ENCODE measurements at regions not wholly inside any gene's neighbourhood (a gene's known extent, or its start where the extent isn't known, plus 50 kb on each side); places are given as distances from the start of the nearest gene placed in this dataset.
A peak's percentile ranks its signal among the peaks of the same experiment; 100 is the strongest.

DNA sequence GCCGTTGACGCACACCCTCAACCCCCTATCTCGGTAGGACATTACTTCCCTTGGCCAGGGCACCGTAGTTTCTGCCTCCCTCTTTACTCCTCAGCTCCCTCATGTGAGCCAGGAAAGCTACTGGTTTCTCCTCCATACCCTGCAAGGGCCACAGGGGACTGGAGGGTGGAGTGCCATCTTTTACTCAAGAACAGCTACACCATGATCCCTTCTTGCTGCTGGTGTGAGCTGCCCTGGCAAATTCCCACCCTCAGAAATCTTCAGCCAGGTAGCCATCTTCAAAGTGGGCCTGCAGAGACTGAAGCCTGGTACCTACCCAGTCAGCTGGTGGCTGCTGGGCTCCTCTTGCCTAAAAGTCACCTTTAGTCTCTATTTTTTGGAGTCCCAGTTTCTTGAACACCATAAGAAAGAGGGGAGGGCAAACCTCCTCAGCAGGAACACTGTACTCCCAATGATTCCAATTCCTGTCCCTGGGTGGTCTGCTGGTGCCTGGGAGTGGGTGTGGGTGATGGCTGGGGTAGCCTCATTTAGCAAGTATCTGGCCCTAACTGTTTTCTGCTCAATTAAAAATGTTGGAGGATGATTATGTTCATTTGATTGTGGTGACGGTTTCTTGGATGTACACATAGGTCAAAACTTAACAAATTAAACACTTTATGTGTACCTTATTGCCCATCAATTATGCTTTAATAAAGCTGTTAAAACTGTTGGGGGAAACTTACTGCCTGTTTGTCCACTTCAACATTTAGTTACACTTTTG is 105.0 kb upstream of the NPY start:
- no peak overlapping the region for H3K18ac ChIP-seq (ENCODE audit: low read depth in 1 of 2, low read length in 2 of 2)
- H3K9me3 ChIP-seq (ENCODE audit: control insufficient read depth, low read length) = no peaks in the 10 kb centered on the region

DNA sequence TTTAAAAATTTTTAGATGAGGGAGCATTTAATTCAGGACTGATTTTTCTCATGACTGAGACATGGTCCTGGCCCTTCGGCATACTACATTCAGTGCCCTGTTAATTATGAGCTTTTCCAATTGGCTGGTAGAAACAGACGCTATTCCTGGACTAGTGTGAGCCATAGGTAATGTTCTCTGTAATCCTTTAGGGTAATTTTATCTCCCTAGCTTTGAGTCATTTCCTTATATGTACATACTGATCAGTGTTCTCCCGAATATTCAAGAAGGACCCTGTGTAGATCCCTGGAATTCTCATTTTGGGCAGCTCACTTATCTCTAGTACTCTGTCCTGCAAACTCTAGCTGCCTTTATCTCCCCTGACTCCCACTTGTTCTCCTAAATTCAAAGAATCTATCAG is 92.6 kb upstream of the NPY start:
- no peak overlapping the region for H3K4ac ChIP-seq (ENCODE audit: low read depth in 1 of 2, low read length in 2 of 2)
- 49% methylated on average over 2 of the region's 3 CpGs for WGBS
- H3K79me1 ChIP-seq (replicated peaks; ENCODE audit: low read length, poor library complexity, severe bottlenecking) = no peaks in the 10 kb centered on the region

More for the DNA sequence above, 105.0 kb upstream of the NPY start:
- Histone ChIP-seq H2AFZ (ENCODE audit: low read depth, low read length) (no peak overlapping the region), H3K4me2 (ENCODE audit: low read length, poor library complexity, severe bottlenecking) (no peak overlapping the region), H3K79me1 (replicated peaks; ENCODE audit: low read length, poor library complexity, severe bottlenecking) (no peaks in the 10 kb centered on the region), H3K27ac (ENCODE audit: low read length, poor library complexity, severe bottlenecking) (no peak overlapping the region), H2BK5ac (ENCODE audit: low read depth, low read length, poor library complexity, severe bottlenecking) (no peak overlapping the region), H4K91ac (ENCODE audit: low read length) (no peak overlapping the region), H3K4me3 (ENCODE audit: insufficient read depth in 1 of 2, low read depth in 1 of 2, low read length in 2 of 2) (no peak overlapping the region), H3K36me3 (ENCODE audit: control insufficient read depth in 1 of 2, insufficient read depth in 2 of 2, low read depth in 1 of 2, low read length in 2 of 2) (no peaks in the 10 kb centered on the region), H4K8ac (ENCODE audit: low read length) (peak overlapping the region; percentile 4), H2BK12ac (ENCODE audit: low read length in 2 of 2) (no peak overlapping the region), H2BK120ac (ENCODE audit: low read depth, low read length) (no peak overlapping the region), H3K14ac (ENCODE audit: low read length in 2 of 2) (no peak overlapping the region), H3K27me3 (ENCODE audit: control insufficient read depth in 1 of 2, insufficient read depth in 1 of 2, low read length in 2 of 2) (no peaks in the 10 kb centered on the region), H3K23ac (ENCODE audit: low read length in 2 of 2) (no peak overlapping the region), H3K4ac (ENCODE audit: low read depth in 1 of 2, low read length in 2 of 2) (no peak overlapping the region), H3K4me1 (ENCODE audit: control insufficient read depth, insufficient read depth, low read depth, low read length) (no peaks in the 10 kb centered on the region), H3K9ac (ENCODE audit: low read length) (no peak overlapping the region), H2BK15ac (ENCODE audit: low read depth, poor library complexity, severe bottlenecking) (no peak overlapping the region), H2AK5ac (ENCODE audit: low read length, severe bottlenecking) (no peak overlapping the region)
- DNase-seq = no peak
- WGBS = 95% methylated on average over 4 of the region's 5 CpGs

DNA sequence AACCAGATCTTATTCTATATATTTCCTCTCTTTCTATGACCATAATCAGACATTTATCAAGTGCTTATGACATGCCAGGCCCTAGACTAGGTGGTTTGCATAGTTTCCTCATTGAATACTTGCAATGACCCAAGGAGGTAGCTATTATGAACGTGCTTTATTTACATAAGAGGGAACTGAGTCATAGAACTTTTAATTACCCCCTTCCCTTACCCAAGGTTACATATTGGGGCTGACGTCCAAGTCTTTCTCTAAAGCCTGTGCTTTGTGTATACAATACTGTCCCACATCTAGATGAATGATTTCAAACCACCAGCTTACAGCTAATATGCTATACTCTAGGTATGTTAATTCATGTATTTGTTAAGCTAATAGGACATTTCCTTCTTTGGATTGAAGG is 91.9 kb upstream of the NPY start:
- Histone ChIP-seq H3K4me1 (ENCODE audit: control insufficient read depth, insufficient read depth, low read depth, low read length) (no peaks in the 10 kb centered on the region), H3K79me1 (replicated peaks; ENCODE audit: low read length, poor library complexity, severe bottlenecking) (no peaks in the 10 kb centered on the region), H2AK5ac (ENCODE audit: low read length, severe bottlenecking) (no peak overlapping the region), H3K4me2 (ENCODE audit: low read length, poor library complexity, severe bottlenecking) (no peak overlapping the region), H2AFZ (ENCODE audit: low read depth, low read length) (no peak overlapping the region), H2BK5ac (ENCODE audit: low read depth, low read length, poor library complexity, severe bottlenecking) (no peak overlapping the region), H3K9me3 (ENCODE audit: control insufficient read depth, low read length) (no peaks in the 10 kb centered on the region), H3K36me3 (ENCODE audit: control insufficient read depth in 1 of 2, insufficient read depth in 2 of 2, low read depth in 1 of 2, low read length in 2 of 2) (no peaks in the 10 kb centered on the region), H3K14ac (ENCODE audit: low read length in 2 of 2) (no peak overlapping the region), H2BK12ac (ENCODE audit: low read length in 2 of 2) (no peak overlapping the region), H3K9ac (ENCODE audit: low read length) (no peak overlapping the region), H3K4ac (ENCODE audit: low read depth in 1 of 2, low read length in 2 of 2) (no peak overlapping the region), H3K4me3 (ENCODE audit: insufficient read depth in 1 of 2, low read depth in 1 of 2, low read length in 2 of 2) (no peak overlapping the region), H2BK120ac (ENCODE audit: low read depth, low read length) (no peak overlapping the region), H2BK15ac (ENCODE audit: low read depth, poor library complexity, severe bottlenecking) (no peak overlapping the region), H4K91ac (ENCODE audit: low read length) (no peak overlapping the region), H3K18ac (ENCODE audit: low read depth in 1 of 2, low read length in 2 of 2) (no peak overlapping the region), H3K27me3 (ENCODE audit: control insufficient read depth in 1 of 2, insufficient read depth in 1 of 2, low read length in 2 of 2) (no peaks in the 10 kb centered on the region), H4K8ac (ENCODE audit: low read length) (no peak overlapping the region), H3K27ac (ENCODE audit: low read length, poor library complexity, severe bottlenecking) (no peak overlapping the region), H3K23ac (ENCODE audit: low read length in 2 of 2) (no peak overlapping the region)
- peak; percentile 85 for DNase-seq
- WGBS = 0% methylated on average over 1 of the region's 2 CpGs

More for the DNA sequence above, 92.6 kb upstream of the NPY start:
- H4K91ac ChIP-seq (ENCODE audit: low read length) = no peak overlapping the region
- H2BK15ac ChIP-seq (ENCODE audit: low read depth, poor library complexity, severe bottlenecking) = no peak overlapping the region
- H3K36me3 ChIP-seq (ENCODE audit: control insufficient read depth in 1 of 2, insufficient read depth in 2 of 2, low read depth in 1 of 2, low read length in 2 of 2) = no peaks in the 10 kb centered on the region
- no peak overlapping the region for H2AFZ ChIP-seq (ENCODE audit: low read depth, low read length)
- no peak overlapping the region for H3K23ac ChIP-seq (ENCODE audit: low read length in 2 of 2)
- no peak overlapping the region for H4K8ac ChIP-seq (ENCODE audit: low read length)
- H3K9me3 ChIP-seq (ENCODE audit: control insufficient read depth, low read length) = no peaks in the 10 kb centered on the region
- no peak overlapping the region for H2BK120ac ChIP-seq (ENCODE audit: low read depth, low read length)
- H3K18ac ChIP-seq (ENCODE audit: low read depth in 1 of 2, low read length in 2 of 2) = peak overlapping the region; percentile 19 to 24
- H3K4me3 ChIP-seq (ENCODE audit: insufficient read depth in 1 of 2, low read depth in 1 of 2, low read length in 2 of 2) = no peak overlapping the region
- H3K4me1 ChIP-seq (ENCODE audit: control insufficient read depth, insufficient read depth, low read depth, low read length) = no peaks in the 10 kb centered on the region
- DNase-seq = no peak
- no peaks in the 10 kb centered on the region for H3K27me3 ChIP-seq (ENCODE audit: control insufficient read depth in 1 of 2, insufficient read depth in 1 of 2, low read length in 2 of 2)
- H3K27ac ChIP-seq (ENCODE audit: low read length, poor library complexity, severe bottlenecking) = no peak overlapping the region
- H3K14ac ChIP-seq (ENCODE audit: low read length in 2 of 2) = no peak overlapping the region
- no peak overlapping the region for H2BK12ac ChIP-seq (ENCODE audit: low read length in 2 of 2)
- H2AK5ac ChIP-seq (ENCODE audit: low read length, severe bottlenecking) = no peak overlapping the region
- no peak overlapping the region for H3K9ac ChIP-seq (ENCODE audit: low read length)
- H2BK5ac ChIP-seq (ENCODE audit: low read depth, low read length, poor library complexity, severe bottlenecking) = no peak overlapping the region
- no peak overlapping the region for H3K4me2 ChIP-seq (ENCODE audit: low read length, poor library complexity, severe bottlenecking)

DNA sequence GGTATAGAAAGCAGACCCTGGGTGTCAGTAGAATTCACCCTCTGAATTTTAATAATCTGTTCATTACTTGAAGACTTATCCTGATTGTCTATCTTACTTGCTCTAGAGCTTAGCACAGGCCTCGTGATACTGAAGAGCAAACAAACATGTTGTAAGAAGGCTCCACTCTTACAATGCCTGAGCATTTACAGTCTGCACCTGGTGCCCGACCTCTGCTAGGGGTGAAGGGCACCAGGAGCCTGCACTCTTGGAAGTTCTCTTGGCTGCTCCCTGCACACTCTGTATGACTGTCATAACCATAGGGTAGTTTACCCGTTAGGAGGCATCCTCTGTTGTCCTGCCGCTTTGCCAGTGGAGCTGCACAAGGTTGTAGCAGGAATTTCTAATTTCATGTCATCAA is 91.3 kb upstream of the NPY start:
- no peaks in the 10 kb centered on the region for H3K4me1 ChIP-seq (ENCODE audit: control insufficient read depth, insufficient read depth, low read depth, low read length)
- H3K18ac ChIP-seq (ENCODE audit: low read depth in 1 of 2, low read length in 2 of 2) = peak overlapping the region; percentile 64 to 90
- H4K8ac ChIP-seq (ENCODE audit: low read length) = peak overlapping the region; percentile 84
- no peak overlapping the region for H2AFZ ChIP-seq (ENCODE audit: low read depth, low read length)
- H3K27me3 ChIP-seq (ENCODE audit: control insufficient read depth in 1 of 2, insufficient read depth in 1 of 2, low read length in 2 of 2) = no peaks in the 10 kb centered on the region
- no peaks in the 10 kb centered on the region for H3K79me1 ChIP-seq (replicated peaks; ENCODE audit: low read length, poor library complexity, severe bottlenecking)
- no peaks in the 10 kb centered on the region for H3K9me3 ChIP-seq (ENCODE audit: control insufficient read depth, low read length)
- H2BK120ac ChIP-seq (ENCODE audit: low read depth, low read length) = no peak overlapping the region
- H3K23ac ChIP-seq (ENCODE audit: low read length in 2 of 2) = no peak overlapping the region
- no peak overlapping the region for H3K27ac ChIP-seq (ENCODE audit: low read length, poor library complexity, severe bottlenecking)
- no peak for DNase-seq
- H2AK5ac ChIP-seq (ENCODE audit: low read length, severe bottlenecking) = no peak overlapping the region
- H3K4ac ChIP-seq (ENCODE audit: low read depth in 1 of 2, low read length in 2 of 2) = peak overlapping the region in 1 of 2 experiments; percentile 40
- H3K4me2 ChIP-seq (ENCODE audit: low read length, poor library complexity, severe bottlenecking) = no peak overlapping the region
- H2BK5ac ChIP-seq (ENCODE audit: low read depth, low read length, poor library complexity, severe bottlenecking) = no peak overlapping the region
- no peak overlapping the region for H2BK15ac ChIP-seq (ENCODE audit: low read depth, poor library complexity, severe bottlenecking)
- H3K4me3 ChIP-seq (ENCODE audit: insufficient read depth in 1 of 2, low read depth in 1 of 2, low read length in 2 of 2) = no peak overlapping the region
- no peaks in the 10 kb centered on the region for H3K36me3 ChIP-seq (ENCODE audit: control insufficient read depth in 1 of 2, insufficient read depth in 2 of 2, low read depth in 1 of 2, low read length in 2 of 2)
- H2BK12ac ChIP-seq (ENCODE audit: low read length in 2 of 2) = peak overlapping the region; percentile 43 to 82
- no peak overlapping the region for H3K9ac ChIP-seq (ENCODE audit: low read length)
- H4K91ac ChIP-seq (ENCODE audit: low read length) = peak overlapping the region; percentile 84
- 90% methylated on average over 4 of the region's 4 CpGs for WGBS
- H3K14ac ChIP-seq (ENCODE audit: low read length in 2 of 2) = no peak overlapping the region

Data from mesenchymal stem cell (in vitro differentiated cells and primary cell).